H1 (cell line): ENCODE measurements at regions not wholly inside any gene's neighbourhood (a gene's known extent, or its start where the extent isn't known, plus 50 kb on each side); places are given as distances from the start of the nearest gene placed in this dataset.

ENCODE experiments used
- CTCF ChIA-PET: fragments of 300-600 bp; sonication (Branson Sonifier 250); formaldehyde crosslinking; loops from one replicate; lab custom pipeline; 2021; ENCODE audit not compliant: partially characterized antibody; lab: Charles Lee
- POLR2A ChIA-PET: fragments of 300-600 bp; sonication (Branson Sonifier 250); formaldehyde crosslinking; loops from one replicate; lab custom pipeline; 2021; ENCODE audit warnings: inconsistent platforms; ENCODE audit not compliant: partially characterized antibody; lab: Charles Lee
- DNase-seq, 2 experiments: peaks; one replicate each; pipeline versions ENCODE4 v3.0.0 to v3.0.0-alpha.2; 2010 to 2022; ENCODE audit warnings: low spot score in 2 of 2, low read depth in 1 of 2, mixed read lengths in 1 of 2
- FAIRE-seq: peaks from 2 replicates; lab custom pipeline; 2011; peaks lifted over from hg19 to GRCh38; lab: Jason Lieb, UNC
- H2AFZ ChIP-seq: 2 replicates; pipeline ENCODE4 v1.8.1; 2012; ENCODE audit warnings: low read length, inconsistent platforms
- H2AK5ac ChIP-seq: 2 replicates; pipeline ENCODE4 v1.6.1; 2013; ENCODE audit warnings: low read depth, low read length
- H2BK120ac ChIP-seq: replicated peaks from 2 replicates; pipeline ENCODE3; 2013; ENCODE audit warnings: low read depth, low read length, inconsistent platforms
- H2BK12ac ChIP-seq: 2 replicates; pipeline ENCODE4 v1.6.1; 2013; ENCODE audit warnings: low read depth, low read length
- H2BK15ac ChIP-seq: 2 replicates; pipeline ENCODE4 v1.6.1; 2013; ENCODE audit warnings: low read length
- H2BK20ac ChIP-seq: 2 replicates; pipeline ENCODE4 v1.6.1; 2013; ENCODE audit warnings: low read length
- H2BK5ac ChIP-seq: 2 replicates; pipeline ENCODE4 v1.6.1; 2013; ENCODE audit warnings: low read depth, low read length
- H3K14ac ChIP-seq: 2 replicates; pipeline ENCODE4 v1.6.1; 2013; ENCODE audit warnings: inconsistent platforms; ENCODE audit not compliant: insufficient read length
- H3K18ac ChIP-seq: 2 replicates; pipeline ENCODE4 v1.6.1; 2013; ENCODE audit warnings: low read length; ENCODE audit errors: extremely low read depth
- H3K23ac ChIP-seq: 2 replicates; pipeline ENCODE4 v1.6.1; 2013; ENCODE audit warnings: inconsistent platforms; ENCODE audit not compliant: insufficient read length
- H3K23me2 ChIP-seq: 2 replicates; pipeline ENCODE4 v1.6.1; 2013; ENCODE audit warnings: low read depth, low read length
- H3K27ac ChIP-seq: 2 replicates; pipeline ENCODE4 v1.6.1; 2011; ENCODE audit warnings: low read depth, low read length, inconsistent platforms
- H3K27me3 ChIP-seq, 4 experiments: replicated peaks in 1 of 4; 1 replicate in 1 of 4; 2 replicates in 3 of 4; pipeline versions ENCODE4 v1.6.1 to v1.8.1; 2011 to 2013; ENCODE audit warnings: low read length in 3 of 4, mild to moderate bottlenecking in 3 of 4, inconsistent platforms in 2 of 4, mixed read lengths in 2 of 4, moderate library complexity in 1 of 4; ENCODE audit not compliant: control insufficient read depth in 3 of 4, insufficient read depth in 3 of 4; ENCODE audit errors: extremely low read depth in 1 of 4
- H3K36me3 ChIP-seq, 4 experiments: 2 replicates each; pipeline versions ENCODE4 v1.6.1 to v1.8.1; 2011 to 2013; ENCODE audit warnings: mild to moderate bottlenecking in 4 of 4, low read length in 3 of 4, moderate library complexity in 2 of 4, control low read depth in 1 of 4, inconsistent platforms in 1 of 4; ENCODE audit not compliant: insufficient read depth in 4 of 4, control insufficient read depth in 2 of 4
- H3K4ac ChIP-seq: replicated peaks from 2 replicates; pipeline ENCODE3; 2013; ENCODE audit warnings: low read length, low read depth, mixed read lengths, inconsistent platforms; ENCODE audit not compliant: insufficient read length
- H3K4me1 ChIP-seq, 4 experiments: replicated peaks in 1 of 4; 1 replicate in 1 of 4; 2 replicates in 3 of 4; pipeline versions ENCODE4 v1.6.1 to v1.8.1; 2011 to 2013; ENCODE audit warnings: low read length in 3 of 4, inconsistent platforms in 2 of 4, mixed read lengths in 1 of 4; ENCODE audit not compliant: insufficient read depth in 4 of 4, control insufficient read depth in 3 of 4
- H3K4me2 ChIP-seq, 2 experiments: 2 replicates each; pipeline versions ENCODE4 v1.6.1 to v1.8.1; 2011 to 2013; ENCODE audit warnings: low read depth in 2 of 2, low read length in 2 of 2, control low read depth in 1 of 2, inconsistent platforms in 1 of 2, mild to moderate bottlenecking in 1 of 2; ENCODE audit not compliant: insufficient read depth in 1 of 2
- H3K4me3 ChIP-seq, 4 experiments: fragments of 200-600, 300-600 bp in 1 of 4; sonication (generic), shearing (Covaris generic), sonication (Bioruptor Twin) in 1 of 4; 2 replicates each; pipeline versions ENCODE4 v1.5.1 to v1.8.1; 2011 to 2016; ENCODE audit warnings: low read length in 4 of 4, low read depth in 3 of 4, control low read depth in 2 of 4, inconsistent platforms in 2 of 4, mild to moderate bottlenecking in 2 of 4, mixed read lengths in 1 of 4, moderate library complexity in 1 of 4; ENCODE audit not compliant: insufficient read depth in 2 of 4; ENCODE audit errors: extremely low read depth in 1 of 4
- H3K56ac ChIP-seq: replicated peaks from 2 replicates; pipeline ENCODE3; 2013; ENCODE audit warnings: low read depth, mild to moderate bottlenecking, mixed read lengths, low read length, inconsistent platforms; ENCODE audit not compliant: insufficient read length
- H3K79me1 ChIP-seq: 2 replicates; pipeline ENCODE4 v1.6.1; 2013; ENCODE audit warnings: low read depth, low read length, control low read depth
- H3K79me2 ChIP-seq, 2 experiments: 2 replicates each; pipeline versions ENCODE4 v1.6.1 to v1.8.1; 2012 to 2013; ENCODE audit warnings: low read length in 2 of 2, mild to moderate bottlenecking in 2 of 2, inconsistent platforms in 1 of 2; ENCODE audit not compliant: insufficient read depth in 2 of 2, control insufficient read depth in 1 of 2
- H3K9ac ChIP-seq, 4 experiments: replicated peaks in 1 of 4; 1 replicate in 1 of 4; 2 replicates in 3 of 4; pipeline versions ENCODE4 v1.6.1 to v1.8.1; 2011 to 2013; ENCODE audit warnings: low read depth in 3 of 4, low read length in 3 of 4, control low read depth in 2 of 4, mild to moderate bottlenecking in 2 of 4, moderate library complexity in 2 of 4, inconsistent platforms in 1 of 4; ENCODE audit errors: extremely low read depth in 1 of 4
- H3K9me3 ChIP-seq, 2 experiments: 2 replicates each; pipeline versions ENCODE4 v1.6.1 to v1.8.1; 2012 to 2013; ENCODE audit warnings: mild to moderate bottlenecking in 2 of 2, moderate library complexity in 2 of 2, control low read depth in 1 of 2, inconsistent platforms in 1 of 2, low read depth in 1 of 2, low read length in 1 of 2, mixed read lengths in 1 of 2; ENCODE audit not compliant: insufficient read depth in 2 of 2
- H4K20me1 ChIP-seq, 2 experiments: replicated peaks in 1 of 2; 2 replicates each; pipeline versions ENCODE3 to v1.8.1; 2011 to 2013; ENCODE audit warnings: inconsistent platforms in 2 of 2, low read length in 2 of 2, mild to moderate bottlenecking in 1 of 2; ENCODE audit not compliant: insufficient read depth in 2 of 2, control insufficient read depth in 1 of 2
- H4K5ac ChIP-seq: 2 replicates; pipeline ENCODE4 v1.6.1; 2013; ENCODE audit warnings: low read length, low read depth, mixed read lengths, inconsistent platforms; ENCODE audit not compliant: insufficient read length
- H4K8ac ChIP-seq: 2 replicates; pipeline ENCODE4 v1.8.0; 2013; ENCODE audit warnings: mild to moderate bottlenecking, moderate library complexity, low read length, inconsistent platforms; ENCODE audit not compliant: insufficient read depth; ENCODE audit errors: extremely low read depth
- H4K91ac ChIP-seq: replicated peaks from 2 replicates; pipeline ENCODE3; 2013; ENCODE audit warnings: low read length, mixed read lengths, inconsistent platforms; ENCODE audit not compliant: insufficient read length
- CEBPB ChIP-seq: IDR thresholded peaks from 2 replicates; pipeline ENCODE4 v1.6.1; 2012; ENCODE audit warnings: low read depth, low read length
- HDAC6 ChIP-seq: IDR thresholded peaks from one replicate; pipeline ENCODE4 v1.7.1; 2012; ENCODE audit warnings: low read depth, mild to moderate bottlenecking, inconsistent platforms, low read length, moderate library complexity
- MAFK ChIP-seq: IDR thresholded peaks from 2 replicates; pipeline ENCODE4 v1.6.1; 2012; ENCODE audit warnings: low read depth, mild to moderate bottlenecking, improper control_type of control experiment, low read length
- PHF8 ChIP-seq: fragments of 200-600 bp; sonication (generic); conservative IDR thresholded peaks from 2 replicates; pipeline ENCODE4 v1.7.1; 2012; ENCODE audit warnings: low read depth, mild to moderate bottlenecking, inconsistent platforms, low read length, moderate library complexity
- RFX5 ChIP-seq: IDR thresholded peaks from 2 replicates; pipeline ENCODE4 v1.6.1; 2011; ENCODE audit warnings: low read depth, low read length, improper control_type of control experiment, borderline replicate concordance
- SAP30 ChIP-seq: fragments of 300-600 bp; sonication (generic); IDR thresholded peaks from 2 replicates; pipeline ENCODE4 v1.7.1; 2012; ENCODE audit warnings: low read length, moderate library complexity, mild to moderate bottlenecking, inconsistent platforms; ENCODE audit not compliant: insufficient read depth, insufficient replicate concordance
- SIX5 ChIP-seq: IDR thresholded peaks from 2 replicates; pipeline ENCODE4 v1.6.1; 2011; ENCODE audit warnings: mild to moderate bottlenecking, low read depth, low read length
- SUZ12 ChIP-seq: fragments of 200-600 bp; sonication (generic); IDR thresholded peaks from 2 replicates; pipeline ENCODE4 v1.6.1; 2012; ENCODE audit warnings: mild to moderate bottlenecking, inconsistent platforms, low read length, moderate library complexity, mixed read lengths
- TBP ChIP-seq: IDR thresholded peaks from 2 replicates; pipeline ENCODE4 v1.6.1; 2011; ENCODE audit warnings: low read depth, low read length, improper control_type of control experiment
- WGBS, 2 experiments: shearing (Covaris generic) in 1 of 2; methylation state at CpG; one replicate each; pipeline versions ENCODE4 v1.1.6 to v1.1.7; 2013 to 2015; ENCODE audit warnings: low lambda C conversion rate in 2 of 2, mixed read lengths in 2 of 2, inconsistent platforms in 1 of 2, low coverage in 1 of 2, missing lambda C conversion rate in 1 of 2; ENCODE audit not compliant: insufficient replicate concordance in 2 of 2, insufficient coverage in 1 of 2, insufficient read length in 1 of 2; ENCODE audit errors: extremely low coverage in 1 of 2, missing lambda C conversion rate in 1 of 2; 5-methylcytosine and 5-hydroxymethylcytosine counted together

DNA sequence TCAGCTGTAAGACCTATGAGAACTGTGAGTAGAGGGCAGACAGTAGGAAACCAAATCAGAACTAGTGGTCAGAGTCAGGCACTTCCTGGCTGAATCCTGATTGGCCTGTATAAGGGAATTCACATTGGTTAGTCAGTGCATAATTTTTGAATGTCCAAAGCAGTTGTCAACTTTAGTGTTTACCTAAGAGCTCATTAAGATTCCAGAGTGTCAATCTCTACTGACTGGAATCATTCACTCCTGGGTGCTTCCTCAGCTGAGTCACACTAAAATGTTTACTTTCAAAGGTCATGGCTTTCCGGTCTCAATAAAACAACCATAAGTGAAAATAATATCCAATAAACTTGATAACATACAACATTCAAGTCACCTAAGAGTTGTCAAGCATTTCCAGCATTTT is 306.1 kb downstream of the C11orf87 start:
- H3K4me1 ChIP-seq: no peaks in the 10 kb centered on the region
- 94% methylated on average over 1 of the region's 1 CpG; no CpG with 5 or more reads in 1 of the 2 experiments for WGBS, 2 experiments
- no peak overlapping the region for H4K5ac ChIP-seq
- H4K8ac ChIP-seq: no peak overlapping the region
- no peaks in the 10 kb centered on the region for H3K23me2 ChIP-seq
- H3K4ac ChIP-seq: no peak overlapping the region
- no peaks in the 10 kb centered on the region for H3K79me2 ChIP-seq
- H3K27me3 ChIP-seq: no peaks in the 10 kb centered on the region
- DNase-seq (no peak), FAIRE-seq (no peak)
- H3K56ac ChIP-seq: no peak overlapping the region
- H4K20me1 ChIP-seq: no peaks in the 10 kb centered on the region
- no peak overlapping the region for H3K27ac ChIP-seq
- H3K14ac ChIP-seq: no peak overlapping the region
- H3K36me3 ChIP-seq: no peaks in the 10 kb centered on the region
- no peak overlapping the region for H3K18ac ChIP-seq
- no peak overlapping the region for H3K23ac ChIP-seq
- H2AK5ac ChIP-seq: no peak overlapping the region
- CTCF ChIA-PET: interaction anchor here (1.0 to 2.1 kb wide), 2 partner anchors 31 to 659 kb away, joined by 3 to 5 read pairs; no protein-coding TSS in a partner anchor
- POLR2A ChIA-PET: no interaction called here
- H4K91ac ChIP-seq: no peak overlapping the region
- H3K9ac ChIP-seq: no peak overlapping the region
- no peak overlapping the region for H2BK12ac ChIP-seq
- no peak overlapping the region for H2BK15ac ChIP-seq
- no peak overlapping the region for H2BK120ac ChIP-seq
- H3K4me2 ChIP-seq: no peak overlapping the region
- H3K79me1 ChIP-seq: no peaks in the 10 kb centered on the region
- no peak overlapping the region for H2BK20ac ChIP-seq
- H3K4me3 ChIP-seq: no peak overlapping the region
- no peak overlapping the region for H2AFZ ChIP-seq
- H2BK5ac ChIP-seq: no peak overlapping the region
- no peaks in the 10 kb centered on the region for H3K9me3 ChIP-seq
- no peak for TF ChIP-seq SAP30
- TF ChIP-seq MAFK: no peak
- no peak for TF ChIP-seq CEBPB
- TF ChIP-seq PHF8: no peak
- TF ChIP-seq SIX5: no peak
- no peak for TF ChIP-seq RFX5
- no peak for TF ChIP-seq SUZ12
- no peak for TF ChIP-seq HDAC6
- TF ChIP-seq TBP: no peak
